ENCODE measurements at regions not wholly inside any gene's neighbourhood (a gene's known extent, or its start where the extent isn't known, plus 50 kb on each side); places are given as distances from the start of the nearest gene placed in this dataset.
A peak's percentile ranks its signal among the peaks of the same experiment; 100 is the strongest.

- Histone ChIP-seq H3K4me3 (ENCODE audit: low read depth, low read length, poor library complexity, severe bottlenecking) (no peak overlapping the region), H3K4me1 (ENCODE audit: insufficient read depth, low read length, severe bottlenecking) (no peaks in the 10 kb centered on the region), H3K4me2 (ENCODE audit: low read length) (no peak overlapping the region), H3F3A (ENCODE audit: insufficient read depth, low read length) (no peaks in the 10 kb centered on the region), H3K27ac (ENCODE audit: low read depth, low read length, poor library complexity, severe bottlenecking) (no peak overlapping the region), H3K36me3 (ENCODE audit: insufficient read depth, low read length) (no peaks in the 10 kb centered on the region), H4K20me1 (ENCODE audit: insufficient read depth, low read length) (no peaks in the 10 kb centered on the region), H2AFZ (ENCODE audit: low read length) (no peak overlapping the region), H3K9ac (ENCODE audit: low read length) (no peak overlapping the region), H3K9me3 (ENCODE audit: low read length) (no peaks in the 10 kb centered on the region), H3K79me2 (ENCODE audit: insufficient read depth, low read length) (no peaks in the 10 kb centered on the region), H3K9me2 (ENCODE audit: low read depth, low read length) (no peaks in the 10 kb centered on the region), H3K27me3 (ENCODE audit: insufficient read depth, low read length) (no peaks in the 10 kb centered on the region)
- TF ChIP-seq CTCF (IDR thresholded peaks at IDR 0.05; ENCODE audit: low read length): no peak
- TF ChIP-seq EZH2 (IDR thresholded peaks at IDR 0.05; ENCODE audit: borderline replicate concordance, low read length): no peak
Observed at GRCh38 chr12:34346372-34347034, 324.2 kb downstream of the ALG10 start.

GRCh38 chr12:34347367-34347766 lies 325.1 kb downstream of the ALG10 start:
- no peak for TF ChIP-seq EZH2 (IDR thresholded peaks at IDR 0.05; ENCODE audit: borderline replicate concordance, low read length)
- TF ChIP-seq CTCF (IDR thresholded peaks at IDR 0.05; ENCODE audit: low read length): peak; percentile 40
- no peaks in the 10 kb centered on the region for H3K4me1 ChIP-seq (ENCODE audit: insufficient read depth, low read length, severe bottlenecking)
- H3K27me3 ChIP-seq (ENCODE audit: insufficient read depth, low read length): no peaks in the 10 kb centered on the region
- no peaks in the 10 kb centered on the region for H3F3A ChIP-seq (ENCODE audit: insufficient read depth, low read length)
- H3K9me3 ChIP-seq (ENCODE audit: low read length): no peaks in the 10 kb centered on the region
- H2AFZ ChIP-seq (ENCODE audit: low read length): no peak overlapping the region
- no peaks in the 10 kb centered on the region for H3K36me3 ChIP-seq (ENCODE audit: insufficient read depth, low read length)
- H3K9ac ChIP-seq (ENCODE audit: low read length): no peak overlapping the region
- H3K79me2 ChIP-seq (ENCODE audit: insufficient read depth, low read length): no peaks in the 10 kb centered on the region
- H3K4me3 ChIP-seq (ENCODE audit: low read depth, low read length, poor library complexity, severe bottlenecking): no peak overlapping the region
- H3K27ac ChIP-seq (ENCODE audit: low read depth, low read length, poor library complexity, severe bottlenecking): no peak overlapping the region
- H3K9me2 ChIP-seq (ENCODE audit: low read depth, low read length): no peaks in the 10 kb centered on the region
- H3K4me2 ChIP-seq (ENCODE audit: low read length): no peak overlapping the region
- H4K20me1 ChIP-seq (ENCODE audit: insufficient read depth, low read length): no peaks in the 10 kb centered on the region

- Histone ChIP-seq H3K36me3 (ENCODE audit: insufficient read depth, low read length) (no peaks in the 10 kb centered on the region), H2AFZ (ENCODE audit: low read length) (no peak overlapping the region), H3K9me3 (ENCODE audit: low read length) (no peaks in the 10 kb centered on the region), H3F3A (ENCODE audit: insufficient read depth, low read length) (no peaks in the 10 kb centered on the region), H3K4me1 (ENCODE audit: insufficient read depth, low read length, severe bottlenecking) (no peaks in the 10 kb centered on the region), H3K9me2 (ENCODE audit: low read depth, low read length) (no peaks in the 10 kb centered on the region), H3K27ac (ENCODE audit: low read depth, low read length, poor library complexity, severe bottlenecking) (no peak overlapping the region), H3K4me2 (ENCODE audit: low read length) (no peak overlapping the region), H4K20me1 (ENCODE audit: insufficient read depth, low read length) (no peaks in the 10 kb centered on the region), H3K27me3 (ENCODE audit: insufficient read depth, low read length) (no peaks in the 10 kb centered on the region), H3K9ac (ENCODE audit: low read length) (no peak overlapping the region), H3K79me2 (ENCODE audit: insufficient read depth, low read length) (no peaks in the 10 kb centered on the region), H3K4me3 (ENCODE audit: low read depth, low read length, poor library complexity, severe bottlenecking) (no peak overlapping the region)
- TF ChIP-seq EZH2 (IDR thresholded peaks at IDR 0.05; ENCODE audit: borderline replicate concordance, low read length) (no peak), CTCF (IDR thresholded peaks at IDR 0.05; ENCODE audit: low read length) (no peak)
Observed at GRCh38 chr12:34348064-34348463, 325.8 kb downstream of the ALG10 start.
